ENCODE measurements at regions not wholly inside any gene's neighbourhood (a gene's known extent, or its start where the extent isn't known, plus 50 kb on each side); places are given as distances from the start of the nearest gene placed in this dataset.
"Not testable (repeated sequence)": the region's sequence is repeated elsewhere in the genome, so short reads cannot be mapped to it uniquely, and the experiment has no call there.

DNA sequence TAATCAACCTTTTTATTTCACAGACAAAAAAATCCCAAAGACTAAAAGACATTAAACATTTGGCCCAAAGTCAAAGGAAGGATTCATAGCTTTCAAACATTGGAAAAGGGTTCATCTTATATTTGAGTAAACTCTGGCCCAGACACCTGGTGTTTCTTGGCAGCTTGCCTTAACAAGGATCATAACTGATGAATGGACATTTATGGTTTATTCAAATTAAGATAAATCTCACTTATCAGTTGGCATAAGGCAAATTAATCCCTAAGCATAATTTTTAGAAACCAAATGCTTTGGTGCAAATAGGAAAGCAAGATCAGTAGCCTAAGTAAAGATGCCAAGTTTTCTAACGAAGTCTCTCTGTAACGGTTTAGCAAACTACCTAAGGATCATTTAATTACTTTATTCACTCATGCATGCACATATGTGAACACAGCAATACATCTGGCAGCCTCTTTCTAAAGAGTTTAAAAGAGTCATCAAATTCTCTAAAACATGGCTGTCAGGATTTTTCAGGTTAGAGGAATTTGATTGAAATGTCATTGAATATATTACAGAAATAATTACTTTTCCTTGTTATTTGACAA, 323.4 kb upstream of the RBMS1 start:
- no peak for DNase-seq

DNA sequence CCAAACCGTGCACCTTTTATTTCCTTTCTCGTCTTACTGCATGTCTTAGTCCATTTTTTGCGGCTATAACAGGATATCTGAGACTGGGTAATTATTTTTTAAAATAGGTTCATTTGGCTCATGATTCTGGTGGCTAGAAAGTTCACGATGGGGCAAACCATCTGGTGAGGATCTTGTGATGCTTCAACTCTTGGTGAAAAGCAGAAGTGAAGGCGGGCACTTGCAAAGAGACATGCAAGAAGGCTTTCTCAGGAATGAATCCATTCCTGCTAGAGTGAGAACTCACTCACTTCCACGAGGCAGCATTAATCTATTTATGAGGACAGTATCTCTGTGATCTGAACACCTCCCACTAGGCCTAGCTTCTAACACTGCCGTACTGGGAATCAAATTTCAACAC, 327.1 kb upstream of the RBMS1 start:
- DNase-seq = no peak

DNA sequence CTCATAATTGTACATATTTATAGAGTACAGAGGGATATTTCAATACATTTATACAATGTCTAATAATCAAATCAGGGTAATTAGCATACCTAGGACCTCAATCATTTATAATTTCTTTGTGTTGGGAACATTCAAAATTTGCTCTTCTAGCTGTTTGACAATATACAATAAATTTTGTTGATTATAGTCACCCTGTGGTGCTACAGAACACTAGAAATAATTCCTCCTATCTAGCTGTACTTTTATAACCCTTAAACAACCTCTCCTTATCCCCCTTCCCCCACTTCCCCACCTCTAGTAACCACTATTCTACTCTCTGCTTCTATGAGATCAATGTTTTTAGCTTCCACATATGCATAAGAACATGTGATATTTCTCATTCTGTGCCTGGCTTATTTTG, 328.4 kb upstream of the RBMS1 start:
- no peak for DNase-seq

DNA sequence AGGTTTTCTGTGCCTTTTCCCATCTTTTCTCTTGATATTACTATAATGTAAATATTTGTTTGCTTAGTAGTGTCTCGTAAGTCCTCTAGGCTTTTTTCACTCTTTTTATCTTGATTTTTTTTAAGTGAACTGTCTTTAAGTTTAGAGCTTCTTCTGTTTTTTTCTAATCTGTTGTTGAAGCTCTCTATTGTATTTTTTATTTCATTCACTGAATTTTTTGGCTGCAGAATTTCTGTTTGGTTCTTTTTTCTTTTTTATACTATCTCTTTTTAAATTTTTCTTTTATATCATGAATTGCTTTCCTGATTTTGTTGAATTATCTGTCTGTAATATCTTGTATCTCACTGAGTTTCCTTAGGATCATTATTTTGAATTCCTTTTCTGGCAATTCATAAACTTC, 331.8 kb upstream of the RBMS1 start:
- no peak for DNase-seq

DNA sequence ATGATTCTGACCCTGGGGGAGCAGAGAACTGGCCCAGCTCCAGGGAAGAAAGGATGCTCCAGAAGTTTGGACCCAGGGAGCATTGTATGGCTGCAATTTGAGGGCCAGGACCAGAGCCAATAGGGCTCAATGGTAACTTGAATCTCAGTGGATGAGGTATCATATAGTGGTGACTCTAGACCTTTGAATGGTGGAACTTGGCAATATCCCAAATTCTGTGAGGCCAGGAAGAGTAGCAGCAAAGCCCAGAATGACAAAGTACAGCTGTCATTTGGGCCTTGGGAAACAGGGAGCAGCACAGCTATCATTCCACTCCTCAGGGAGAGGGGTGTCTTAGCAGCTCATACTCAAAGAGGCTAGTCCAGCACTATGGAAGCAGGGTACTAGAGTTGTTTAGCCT, 332.9 kb upstream of the RBMS1 start:
- no peak for DNase-seq

DNA sequence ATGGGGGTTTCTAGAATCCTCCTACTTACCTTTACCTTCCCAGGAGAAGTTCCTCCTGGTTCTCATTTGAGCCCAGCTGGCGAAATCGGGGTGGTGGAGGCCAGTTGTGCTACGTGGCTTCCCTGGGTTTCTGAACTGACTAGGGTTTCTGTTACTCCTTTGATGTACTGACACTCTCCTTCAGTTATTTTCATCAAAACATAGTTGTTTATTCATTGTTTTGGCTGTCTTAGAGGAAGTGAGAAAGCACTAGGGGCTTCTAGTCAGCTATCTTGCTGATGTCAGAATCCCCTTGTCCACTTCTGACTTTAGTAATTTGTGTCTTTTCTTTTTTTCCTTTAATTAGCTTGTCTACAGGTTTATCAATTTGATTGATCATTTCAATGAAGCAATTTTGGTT, 332.2 kb upstream of the TANK start:
- no peak for DNase-seq

DNA sequence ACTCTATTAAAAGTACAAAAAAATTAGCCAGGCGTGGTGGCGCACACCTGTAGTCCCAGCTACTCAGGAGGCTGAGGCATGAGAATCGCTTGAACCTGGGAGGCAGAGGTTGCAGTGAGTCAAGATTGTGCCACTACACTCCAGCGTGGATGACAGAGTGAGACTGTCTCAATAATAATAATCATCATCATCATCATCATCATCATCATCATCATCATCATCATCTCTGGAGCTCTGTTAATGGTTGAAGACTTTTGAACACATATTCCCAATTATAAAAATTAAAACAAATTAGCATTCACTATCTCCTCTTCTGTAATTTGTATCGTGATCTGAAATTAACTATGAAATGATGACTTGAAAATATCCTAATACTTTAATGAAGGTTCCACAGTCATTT, 327.8 kb upstream of the TANK start:
- not testable (repeated sequence) for DNase-seq

DNA sequence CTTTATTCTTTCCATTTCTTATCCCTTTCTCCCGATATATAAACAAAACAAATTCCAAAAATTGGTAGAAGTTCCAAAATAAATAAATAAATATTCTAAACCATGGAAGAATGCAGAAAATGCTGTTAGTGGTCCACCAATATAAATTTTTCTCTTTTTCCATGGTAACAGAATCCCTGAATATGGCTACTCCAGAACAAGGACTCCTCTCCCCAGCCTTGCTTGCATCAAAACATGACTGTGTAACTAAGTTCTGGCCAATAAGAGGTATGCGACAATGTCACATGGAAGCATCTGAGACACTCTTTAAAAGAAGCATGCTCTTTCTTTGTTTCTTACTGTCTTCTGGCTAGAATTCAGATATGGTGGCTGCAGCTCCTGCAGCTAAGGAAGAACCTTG, 325.1 kb upstream of the TANK start:
- DNase-seq = no peak

DNA sequence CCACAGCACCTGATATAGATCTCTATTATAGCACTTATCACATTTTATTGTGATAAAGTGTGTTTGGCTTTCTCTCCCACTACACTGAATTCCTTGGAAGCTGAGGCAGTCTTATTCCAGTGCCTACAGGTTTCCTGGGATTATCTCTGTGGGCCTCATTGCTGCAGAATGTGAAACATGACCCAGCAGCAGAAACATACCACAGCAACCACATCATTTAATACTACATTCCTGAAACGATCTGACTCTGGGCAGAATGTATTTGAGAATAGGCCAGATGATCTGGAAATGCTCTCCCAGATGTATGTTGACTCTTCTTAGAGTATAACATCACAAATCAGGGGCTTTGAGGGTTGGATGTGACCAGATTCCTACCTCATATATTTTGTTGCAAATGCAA, 323.5 kb upstream of the TANK start:
- DNase-seq = no peak

DNA sequence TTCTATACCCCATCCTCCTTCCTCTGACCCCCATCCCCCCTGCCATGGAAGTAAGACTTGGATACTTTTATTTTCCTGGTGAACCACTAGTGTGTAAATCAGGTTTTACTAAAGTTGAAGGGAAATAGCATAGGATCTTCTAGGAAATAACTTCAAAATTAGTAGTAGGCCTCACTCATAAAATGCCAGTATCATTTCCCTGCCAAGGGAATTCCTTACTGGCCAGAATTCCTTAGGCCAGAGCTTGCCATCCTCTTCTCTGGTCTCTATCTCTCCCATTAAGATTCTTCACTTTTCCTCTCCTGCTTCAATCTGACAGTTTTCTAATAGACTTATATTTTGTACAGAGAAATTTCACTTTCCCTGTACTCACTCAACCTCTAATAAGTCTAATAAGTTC, 322.8 kb upstream of the TANK start:
- no peak for DNase-seq

DNA sequence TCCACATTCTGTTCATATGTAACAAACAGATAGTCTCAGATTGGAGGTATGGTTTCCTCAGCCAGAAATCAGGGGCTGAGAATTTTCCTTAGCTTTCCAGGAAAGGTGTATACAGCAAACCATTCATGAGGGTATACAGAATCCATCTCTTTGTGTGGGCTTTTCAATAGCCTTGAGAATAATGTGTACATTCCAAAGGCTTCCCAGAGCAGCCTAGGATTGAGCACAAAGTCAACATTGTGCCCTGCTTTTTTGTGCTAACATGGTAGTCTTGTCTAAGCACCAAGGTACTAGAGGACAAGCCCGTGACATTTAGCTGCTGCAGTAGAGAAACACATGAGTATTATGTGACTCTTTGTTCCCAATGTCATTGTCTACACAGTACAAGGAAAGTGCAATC, 322.1 kb upstream of the TANK start:
- no peak for DNase-seq

DNA sequence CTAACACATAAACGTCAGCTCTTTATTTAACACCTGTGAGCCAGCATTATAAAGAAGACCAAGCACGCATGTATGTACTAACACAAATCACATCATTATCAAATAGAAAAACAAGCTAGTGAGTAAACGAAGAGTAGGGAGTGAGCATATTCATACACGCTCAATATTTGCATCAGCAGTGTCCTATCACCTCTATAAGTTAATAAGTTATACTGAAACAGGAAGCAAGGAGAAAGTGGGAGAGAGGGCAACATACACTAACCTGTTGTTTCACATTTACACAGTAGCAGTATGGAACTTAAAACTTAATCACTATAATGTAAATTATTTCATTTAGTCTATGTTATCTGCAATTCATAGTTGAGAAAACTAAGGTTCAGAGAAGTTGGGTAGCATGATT, 321.5 kb upstream of the TANK start:
- no peak for DNase-seq

DNA sequence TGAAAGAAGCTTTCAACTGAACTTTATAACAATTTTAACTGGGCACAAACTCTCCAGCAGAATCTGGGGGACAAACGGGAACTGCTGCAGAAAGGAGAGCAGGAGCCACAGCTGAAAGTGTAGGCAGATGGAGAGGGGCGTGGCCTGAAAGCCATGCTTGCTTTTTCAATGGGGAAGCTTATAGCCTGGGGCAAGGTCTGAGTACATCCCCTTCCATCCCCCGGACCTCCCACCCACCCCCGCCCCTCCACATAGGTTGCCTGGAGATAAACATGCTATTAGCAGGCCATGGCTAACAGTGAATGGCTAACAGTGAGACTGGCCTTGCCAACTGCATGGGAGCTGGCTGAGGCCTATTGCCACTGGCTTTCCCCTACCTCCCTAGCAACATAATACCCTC, 317.9 kb upstream of the TANK start:
- no peak for DNase-seq

DNA sequence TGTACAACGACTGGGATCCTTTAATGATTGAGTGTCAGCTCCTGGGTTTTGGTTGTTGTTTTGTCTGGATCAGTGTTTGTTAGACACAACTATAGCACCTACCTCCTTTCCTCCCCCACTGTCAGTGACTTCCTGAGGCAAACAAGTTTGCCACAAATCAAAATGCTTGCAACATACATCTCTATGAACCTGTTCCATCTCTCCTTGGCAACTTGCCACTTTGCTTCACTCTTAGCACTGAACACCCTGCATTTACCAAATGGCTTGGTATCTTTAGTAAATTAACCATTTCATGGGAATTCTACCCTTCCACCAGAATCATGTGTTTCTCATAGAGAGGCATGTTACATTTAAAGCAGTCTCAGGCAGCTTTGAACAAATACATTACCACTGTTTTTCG, 301.1 kb upstream of the TANK start:
- DNase-seq = no peak

DNA sequence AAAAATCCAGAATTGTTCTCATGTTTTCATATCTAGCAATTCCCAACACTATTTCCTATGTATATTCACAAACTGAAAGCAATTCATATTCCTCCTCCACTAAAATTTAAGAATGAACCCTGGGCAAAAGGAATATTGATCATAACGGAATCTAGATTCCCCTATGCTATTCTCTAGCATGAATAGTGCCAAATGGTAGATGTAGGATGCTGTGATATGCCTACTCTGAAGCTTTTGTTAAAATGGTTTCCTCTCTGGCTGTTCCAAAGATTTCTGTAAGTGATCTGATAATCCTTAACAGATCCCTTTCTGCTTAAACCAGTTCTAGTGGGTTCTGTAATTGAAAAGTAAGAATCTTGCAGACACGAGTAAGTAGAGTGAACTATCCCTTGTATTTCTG, 298.0 kb upstream of the TANK start:
- DNase-seq = no peak

DNA sequence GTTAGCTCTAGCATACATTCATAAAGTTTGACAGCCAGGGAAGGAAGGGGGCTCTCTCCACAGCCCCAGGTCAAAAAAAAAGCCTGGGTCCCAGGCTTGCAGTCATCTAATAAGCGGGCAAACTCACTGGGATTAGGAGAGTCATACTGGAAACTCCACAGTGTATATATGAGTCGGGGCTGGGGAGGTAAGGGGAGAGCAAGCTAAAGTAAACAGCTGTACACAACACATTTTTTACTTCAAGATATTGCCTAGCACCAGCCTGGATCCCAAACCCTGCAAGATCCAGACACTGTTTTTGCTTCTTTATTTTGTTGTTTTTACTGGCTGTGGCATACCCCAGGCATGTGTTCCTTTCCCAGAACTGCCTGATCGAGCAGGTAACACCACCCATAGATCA, 291.3 kb upstream of the TANK start:
- no peak for DNase-seq

DNA sequence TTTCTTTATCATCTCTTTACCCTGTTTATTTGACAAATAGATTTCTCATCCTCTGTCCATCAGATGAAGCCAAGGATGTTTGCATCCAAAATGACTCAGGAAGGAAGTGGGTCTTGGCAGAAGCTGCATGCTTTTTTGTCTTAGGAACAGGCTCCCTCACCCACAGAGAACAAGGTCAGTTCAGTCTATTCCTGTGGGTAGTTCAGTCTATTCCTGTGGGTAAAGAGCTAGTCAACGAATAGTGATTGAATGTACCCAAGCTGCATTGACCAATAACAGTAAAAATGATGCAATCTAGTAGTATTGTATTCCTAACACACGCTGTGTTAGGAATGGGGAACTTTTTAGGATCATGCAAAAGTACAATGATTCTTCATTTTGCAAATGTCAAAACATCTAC, 290.8 kb upstream of the TANK start:
- DNase-seq = no peak

DNA sequence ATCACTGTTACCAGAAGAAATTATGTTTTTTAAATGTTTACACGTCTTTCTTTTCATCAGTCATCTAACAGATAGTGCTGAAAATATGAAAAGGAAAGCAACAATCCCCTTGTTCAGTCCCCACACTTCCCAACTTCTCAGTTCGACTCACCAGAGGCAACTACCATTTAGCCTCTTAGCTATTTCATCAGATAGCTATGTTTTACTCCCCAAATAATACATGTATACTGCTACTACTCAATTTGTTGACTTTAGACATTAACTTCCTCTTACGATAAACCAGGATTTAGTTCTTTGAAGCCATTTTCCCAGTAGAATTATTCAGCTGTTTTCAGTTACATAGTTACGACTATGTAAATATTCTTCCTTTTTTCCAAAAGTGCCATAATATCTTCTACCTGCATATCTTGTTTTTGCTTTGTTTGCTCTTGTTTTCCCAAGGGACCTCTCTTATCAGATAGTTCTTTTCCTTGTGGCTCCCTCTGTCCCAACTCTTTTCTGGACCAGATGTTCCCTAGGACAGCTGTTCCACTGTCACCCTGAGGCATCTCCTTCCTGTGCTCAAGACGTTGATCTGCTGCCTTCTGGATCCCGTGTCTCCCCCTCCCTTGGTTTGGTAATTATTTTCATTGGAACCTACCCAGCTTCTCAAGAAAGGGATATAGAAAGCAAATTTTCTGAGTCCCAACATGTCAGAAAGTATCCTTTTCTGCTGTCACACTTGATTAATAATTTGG, 289.3 kb upstream of the TANK start:
- no peak for DNase-seq

DNA sequence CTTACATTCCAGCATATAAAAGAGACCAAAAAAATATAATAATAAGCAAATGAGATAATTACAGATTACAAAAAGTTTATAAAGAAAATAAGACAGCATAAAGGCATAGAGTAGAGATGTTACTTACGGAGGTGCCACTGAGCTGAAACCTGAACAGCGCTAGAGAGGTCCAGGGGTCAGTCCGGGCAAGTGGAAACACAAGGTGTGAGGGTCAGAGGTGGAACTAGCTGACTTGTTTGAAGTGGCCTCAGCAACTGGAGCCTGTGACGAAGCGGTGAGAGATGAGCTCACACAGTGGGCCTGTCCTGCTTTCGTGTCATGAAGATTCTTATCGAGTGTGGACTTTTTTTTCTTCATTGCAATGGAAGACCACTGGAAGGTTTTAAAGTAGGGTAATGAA, 288.3 kb upstream of the TANK start:
- DNase-seq = no peak

DNA sequence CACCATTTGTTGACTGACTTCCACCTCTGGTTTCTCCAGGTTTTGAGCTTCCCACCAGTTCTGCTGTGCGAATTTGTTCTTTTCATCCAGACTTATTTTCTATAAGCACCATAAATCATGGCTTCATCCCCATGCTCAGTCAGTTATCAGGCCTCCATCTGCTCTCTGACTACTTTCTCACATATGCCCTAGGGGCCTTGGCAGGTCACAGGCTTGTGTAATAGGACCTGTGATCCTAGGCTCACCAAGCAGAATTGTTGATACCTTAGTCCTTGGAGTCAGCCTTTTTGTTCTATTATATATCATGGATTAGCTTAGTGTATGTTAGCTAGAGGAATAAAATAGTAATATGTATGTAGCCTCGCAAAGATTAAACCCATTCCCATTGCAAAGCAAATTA, 284.2 kb upstream of the TANK start:
- no peak for DNase-seq

DNA sequence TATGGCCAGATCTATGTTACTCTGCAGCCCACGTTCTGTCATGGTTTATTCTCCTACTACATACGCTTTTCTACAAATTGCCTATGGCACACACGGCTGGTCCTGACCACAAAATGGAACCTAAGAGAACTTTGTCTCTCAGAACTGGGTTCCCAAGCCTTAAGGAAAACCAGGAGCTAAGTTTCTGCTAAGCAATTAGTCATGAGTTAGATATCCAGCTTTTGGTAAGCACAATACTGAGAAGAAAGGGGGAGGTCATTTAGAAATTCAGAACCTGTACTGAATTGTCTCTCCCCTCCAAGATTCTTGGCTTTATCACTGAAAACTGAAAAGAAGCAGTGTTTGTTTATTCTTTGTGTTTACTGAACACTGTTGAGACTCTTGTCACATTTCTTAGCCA, 283.5 kb upstream of the TANK start:
- DNase-seq = no peak

DNA sequence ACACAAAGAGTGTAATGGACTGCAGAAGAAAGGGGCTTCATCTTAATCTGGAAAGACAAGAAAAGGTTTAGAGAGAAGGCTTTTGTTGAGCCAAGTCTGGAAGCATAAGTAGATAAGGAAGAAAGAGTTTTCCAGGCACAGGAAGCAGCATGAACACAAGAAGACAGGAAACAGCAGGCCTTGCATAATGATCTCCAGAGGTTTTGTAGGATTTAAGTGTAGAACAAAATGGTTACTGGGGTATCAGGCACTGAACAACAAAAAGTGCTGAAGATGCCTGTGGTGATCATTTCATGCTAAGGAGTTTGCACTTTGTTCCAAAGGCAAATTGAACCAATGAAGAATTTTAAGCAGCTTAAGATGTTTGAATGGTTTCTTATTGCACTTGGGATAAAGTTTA, 281.6 kb upstream of the TANK start:
- DNase-seq = no peak

DNA sequence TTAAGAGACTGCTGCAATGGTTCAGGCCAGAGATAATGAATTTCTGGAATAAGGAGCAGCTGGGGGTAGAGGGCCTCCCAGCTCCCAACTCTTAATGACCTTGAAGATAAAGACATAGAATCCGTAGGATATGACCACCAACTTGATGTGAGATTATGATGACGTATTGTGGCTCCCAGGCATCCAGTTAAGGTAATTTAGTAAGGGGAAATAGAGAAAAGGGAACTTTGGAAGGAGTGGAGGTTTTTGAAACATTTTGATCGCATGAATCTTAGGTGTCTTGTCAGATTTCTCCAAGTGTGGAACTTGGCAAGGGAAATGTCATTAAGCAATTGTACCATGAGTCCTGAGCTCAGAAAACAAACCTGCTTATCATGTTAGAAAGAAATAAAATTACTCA, 277.3 kb upstream of the TANK start:
- no peak for DNase-seq

DNA sequence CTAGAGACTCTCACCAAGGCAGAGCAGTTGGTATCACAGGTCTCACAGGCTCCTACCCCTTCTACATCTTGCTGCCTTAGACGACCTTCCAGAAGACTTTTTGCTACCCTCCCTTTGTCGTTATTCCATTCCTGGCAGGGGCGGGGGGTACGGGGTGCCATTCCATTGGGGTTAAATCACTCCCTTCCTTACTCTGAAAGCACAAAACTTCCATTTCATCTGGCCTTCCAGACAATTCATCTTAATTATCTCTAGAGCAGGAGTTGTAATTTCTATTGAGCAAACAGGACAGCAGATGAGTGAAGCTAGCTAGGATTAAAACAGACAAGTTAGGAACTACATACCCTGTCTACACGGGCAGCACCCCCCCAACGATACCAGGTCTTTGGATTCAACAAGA, 276.2 kb upstream of the TANK start:
- no peak for DNase-seq

DNA sequence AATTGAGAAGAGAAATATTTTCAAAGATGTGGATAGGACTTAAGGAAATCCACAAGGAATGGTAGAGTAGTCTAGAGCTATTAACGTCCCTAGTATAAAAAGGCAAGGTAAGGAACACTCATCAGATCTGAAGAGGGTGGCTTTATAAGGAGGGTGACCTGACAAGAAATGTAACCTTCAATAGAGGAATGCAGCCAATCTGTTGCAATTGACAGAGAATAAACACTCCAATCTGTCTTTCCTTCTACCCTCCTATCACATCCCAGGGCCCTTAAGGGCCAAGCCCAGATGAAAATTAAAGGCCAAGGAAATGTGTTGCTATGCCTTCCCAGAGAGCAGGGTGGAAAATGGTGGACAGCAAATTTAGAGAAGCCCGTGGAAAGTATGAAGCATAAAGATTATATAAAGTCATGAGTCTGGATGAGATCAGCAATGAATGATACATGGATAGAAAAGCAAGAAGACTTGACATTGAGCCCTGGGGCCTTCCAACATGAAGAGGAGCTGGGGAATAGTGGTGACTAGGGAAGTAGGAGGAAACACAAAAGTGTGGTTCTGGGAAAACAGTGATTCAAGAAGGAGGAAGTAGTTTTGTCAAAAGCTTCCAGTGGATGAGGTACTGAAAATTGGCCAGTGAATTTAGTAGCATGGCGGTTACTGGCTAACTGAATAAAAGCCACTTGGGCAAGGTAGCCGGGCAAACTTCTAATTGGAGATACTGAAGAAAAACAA, 270.6 kb upstream of the TANK start:
- DNase-seq = no peak
